GM12873 (cell line): ENCODE measurements at regions not wholly inside any gene's neighbourhood (a gene's known extent, or its start where the extent isn't known, plus 50 kb on each side); places are given as distances from the start of the nearest gene placed in this dataset.

Experiments used
- TF ChIP-seq, protein P1 (sequence below): IDR thresholded peaks from 2 replicates; pipeline ENCODE4 v1.5.1; 2012; ENCODE audit warnings: low read depth, mild to moderate bottlenecking, moderate library complexity, low read length, control low read depth; ENCODE audit not compliant: insufficient read depth; ENCODE audit errors: missing control alignments

DNA sequence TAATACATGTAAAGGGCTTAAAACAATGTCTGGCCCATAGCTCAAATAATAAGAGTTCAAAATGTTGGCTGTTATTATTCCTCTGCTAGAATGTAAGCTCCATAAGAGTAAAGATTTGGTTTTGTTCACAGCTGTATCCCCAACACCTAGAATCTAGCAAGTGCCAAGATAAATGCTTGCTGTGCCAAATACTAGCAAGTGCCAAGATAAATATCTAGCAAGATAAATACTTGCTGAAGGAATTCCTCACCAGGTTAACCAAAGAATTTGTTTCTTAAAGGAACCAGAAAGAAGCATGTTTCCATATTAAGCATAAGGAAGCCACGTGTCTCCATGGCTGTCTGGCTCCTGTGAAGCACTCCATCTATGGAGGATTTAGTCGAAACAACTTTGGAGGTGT, 235.2 kb upstream of the SP4 start:
- TF ChIP-seq, protein P1, sequence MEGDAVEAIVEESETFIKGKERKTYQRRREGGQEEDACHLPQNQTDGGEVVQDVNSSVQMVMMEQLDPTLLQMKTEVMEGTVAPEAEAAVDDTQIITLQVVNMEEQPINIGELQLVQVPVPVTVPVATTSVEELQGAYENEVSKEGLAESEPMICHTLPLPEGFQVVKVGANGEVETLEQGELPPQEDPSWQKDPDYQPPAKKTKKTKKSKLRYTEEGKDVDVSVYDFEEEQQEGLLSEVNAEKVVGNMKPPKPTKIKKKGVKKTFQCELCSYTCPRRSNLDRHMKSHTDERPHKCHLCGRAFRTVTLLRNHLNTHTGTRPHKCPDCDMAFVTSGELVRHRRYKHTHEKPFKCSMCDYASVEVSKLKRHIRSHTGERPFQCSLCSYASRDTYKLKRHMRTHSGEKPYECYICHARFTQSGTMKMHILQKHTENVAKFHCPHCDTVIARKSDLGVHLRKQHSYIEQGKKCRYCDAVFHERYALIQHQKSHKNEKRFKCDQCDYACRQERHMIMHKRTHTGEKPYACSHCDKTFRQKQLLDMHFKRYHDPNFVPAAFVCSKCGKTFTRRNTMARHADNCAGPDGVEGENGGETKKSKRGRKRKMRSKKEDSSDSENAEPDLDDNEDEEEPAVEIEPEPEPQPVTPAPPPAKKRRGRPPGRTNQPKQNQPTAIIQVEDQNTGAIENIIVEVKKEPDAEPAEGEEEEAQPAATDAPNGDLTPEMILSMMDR = no peak

DNA sequence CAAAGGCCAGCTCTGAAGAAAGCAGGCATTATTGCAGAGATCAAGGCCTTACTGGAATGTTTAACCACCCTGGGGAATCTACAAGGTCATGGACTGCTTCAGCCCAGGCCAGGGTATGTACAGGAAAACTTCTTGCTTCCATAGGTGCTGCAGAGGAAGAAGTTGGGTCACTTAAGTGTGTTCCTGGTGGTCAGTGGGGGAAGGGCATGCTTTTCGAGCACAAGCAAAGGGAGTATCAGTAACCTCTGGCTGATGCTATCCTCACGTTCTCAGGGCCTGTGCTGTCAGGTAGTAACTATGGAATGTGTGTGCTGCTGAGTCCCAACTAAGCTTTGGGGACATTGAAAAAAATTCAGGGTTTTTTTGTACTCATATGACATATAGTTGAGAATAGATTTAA, 234.0 kb upstream of the SP4 start:
- TF ChIP-seq, protein P1 = no peak

DNA sequence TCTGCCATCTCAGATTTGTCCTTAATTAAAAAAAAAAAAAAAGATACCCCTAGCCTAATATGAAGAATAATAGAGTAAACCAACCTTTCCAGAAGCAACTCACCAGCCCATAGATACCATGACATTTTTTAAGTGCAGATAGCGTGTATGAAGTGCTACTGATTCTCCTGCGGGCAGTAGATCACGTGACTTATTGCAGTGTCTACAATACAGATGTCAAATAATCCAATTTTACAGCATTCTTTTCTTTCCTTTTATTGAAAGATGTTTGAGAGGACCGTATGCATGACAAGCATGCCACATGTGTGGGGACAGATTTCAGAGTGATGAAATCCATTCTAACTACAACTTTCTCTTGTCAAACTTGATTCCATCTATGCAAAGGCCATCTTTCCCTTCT, 232.9 kb upstream of the SP4 start:
- TF ChIP-seq, protein P1 = no peak

DNA sequence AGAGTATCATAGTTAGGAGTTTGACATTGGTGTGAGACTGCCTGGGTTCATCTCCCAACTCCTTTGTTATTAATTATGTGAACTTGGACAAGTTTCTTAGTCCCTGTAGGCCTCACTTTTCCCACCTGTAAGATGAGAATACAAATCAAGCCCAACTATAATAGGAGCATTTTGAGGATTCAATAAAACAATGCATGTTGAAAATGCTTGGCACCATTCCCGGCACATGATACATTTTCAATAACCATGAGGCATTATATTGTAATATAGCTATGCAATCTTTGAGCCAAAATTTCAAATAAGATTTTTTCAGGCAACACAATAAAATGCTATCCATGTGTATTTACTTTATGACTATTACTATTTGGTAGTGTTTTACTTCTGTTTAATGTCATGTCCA, 229.0 kb upstream of the SP4 start:
- TF ChIP-seq, protein P1 = no peak

DNA sequence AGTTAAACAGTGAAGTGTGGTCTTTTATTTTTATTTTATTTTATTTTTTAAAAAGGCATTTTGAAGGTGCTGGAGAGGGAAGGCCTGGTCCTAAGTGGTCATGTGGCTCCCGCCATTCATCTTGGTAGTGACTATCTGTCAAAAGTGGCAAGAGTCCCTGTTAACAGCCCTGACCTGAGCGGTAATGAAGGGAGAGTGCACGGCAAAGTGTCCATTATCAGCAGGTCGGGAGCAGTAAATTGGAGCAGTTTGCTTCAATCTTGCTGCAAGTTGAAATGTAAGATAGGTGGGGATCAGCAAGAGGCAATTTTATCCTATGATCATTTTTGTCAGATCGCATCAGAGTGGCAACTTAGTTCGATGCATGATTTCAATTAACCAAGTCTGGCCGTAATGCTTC, 227.4 kb upstream of the SP4 start:
- TF ChIP-seq, protein P1 = no peak

DNA sequence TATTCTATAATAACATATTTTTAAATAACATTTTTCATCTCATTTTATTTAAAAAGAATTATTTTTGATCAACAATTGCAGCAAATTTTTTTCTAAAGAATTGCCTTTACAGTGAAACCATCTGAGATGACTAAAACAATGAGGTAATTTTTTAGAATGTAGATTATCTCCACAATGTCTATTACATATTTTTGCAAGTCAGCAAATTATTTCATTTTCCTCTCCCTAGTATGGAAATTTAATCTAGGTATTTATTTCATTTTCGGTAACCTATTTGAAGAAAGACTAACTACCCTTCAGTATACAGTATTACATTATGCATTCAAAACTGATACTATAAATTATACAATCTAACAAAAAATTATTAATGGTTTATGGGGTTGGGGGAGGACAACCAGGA, 213.2 kb upstream of the SP4 start:
- TF ChIP-seq, protein P1 = no peak

DNA sequence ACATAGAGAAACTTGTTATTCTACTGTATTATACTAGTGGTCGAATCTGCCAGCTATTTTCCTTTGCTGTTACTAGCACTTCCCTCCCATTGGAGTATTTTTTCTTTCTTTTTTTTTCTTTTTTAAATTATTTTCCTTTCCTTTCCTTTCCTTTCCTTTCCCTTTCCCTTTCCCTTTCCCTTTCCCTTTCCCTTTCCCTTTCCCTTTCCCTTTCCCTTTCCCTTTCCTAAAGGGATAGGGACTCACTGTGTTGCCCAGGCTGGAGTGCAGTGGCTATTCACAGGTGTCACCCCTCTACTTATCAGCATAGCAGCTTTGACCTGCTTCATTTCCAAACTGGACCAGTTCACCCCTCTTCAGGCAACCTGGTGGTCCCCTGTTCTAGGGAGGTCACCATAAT, 212.6 kb upstream of the SP4 start:
- TF ChIP-seq, protein P1 = no peak

DNA sequence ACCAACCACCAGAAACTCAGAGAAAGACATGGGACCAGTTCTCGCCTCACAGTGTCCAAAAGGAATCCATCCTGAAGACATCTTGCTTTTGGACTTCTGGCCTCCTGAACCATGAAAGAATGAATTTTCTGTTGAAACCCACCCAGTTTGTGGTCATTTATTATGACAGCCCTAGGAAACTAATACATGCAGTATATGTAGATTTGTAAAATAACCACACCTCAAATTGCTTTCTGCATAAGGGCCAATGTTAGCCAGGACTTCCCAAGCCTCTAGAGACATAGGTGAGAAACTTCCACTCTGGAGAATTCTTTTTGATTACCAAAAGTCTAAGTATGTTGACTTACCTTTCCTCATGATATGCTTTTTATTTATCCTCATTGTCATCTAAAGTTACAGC, 210.5 kb upstream of the SP4 start:
- TF ChIP-seq, protein P1 = no peak
